ENCODE measurements at regions not wholly inside any gene's neighbourhood (a gene's known extent, or its start where the extent isn't known, plus 50 kb on each side); places are given as distances from the start of the nearest gene placed in this dataset.

DNA sequence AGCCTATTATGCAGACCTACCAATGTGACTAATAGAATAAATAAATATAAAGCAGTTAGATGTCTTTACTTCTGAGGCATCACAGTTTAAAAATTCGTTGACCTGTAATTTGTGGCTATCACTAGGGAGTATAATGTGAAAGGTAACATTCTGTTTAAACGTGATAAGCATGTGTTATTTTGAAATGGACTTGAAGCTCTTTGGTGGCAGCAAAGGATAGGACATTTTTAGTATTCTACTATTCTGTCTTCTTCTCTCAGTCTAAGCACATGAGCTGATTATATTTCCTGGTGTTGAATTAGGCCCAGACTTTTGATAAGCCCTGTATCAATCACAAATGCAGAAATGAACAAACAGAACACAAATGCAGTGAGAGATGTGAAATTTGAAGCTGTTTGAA, 974.0 kb upstream of the CDH10 start:
- H3K9me3 Mint-ChIP-seq (ENCODE audit: unreplicated experiment), result no peaks in the 10 kb centered on the region
- no peak overlapping the region for H3K27ac Mint-ChIP-seq (ENCODE audit: low read depth, unreplicated experiment)
- H3K4me1 Mint-ChIP-seq (ENCODE audit: insufficient read depth, unreplicated experiment), result no peaks in the 10 kb centered on the region
- TF ChIP-seq, protein P1, sequence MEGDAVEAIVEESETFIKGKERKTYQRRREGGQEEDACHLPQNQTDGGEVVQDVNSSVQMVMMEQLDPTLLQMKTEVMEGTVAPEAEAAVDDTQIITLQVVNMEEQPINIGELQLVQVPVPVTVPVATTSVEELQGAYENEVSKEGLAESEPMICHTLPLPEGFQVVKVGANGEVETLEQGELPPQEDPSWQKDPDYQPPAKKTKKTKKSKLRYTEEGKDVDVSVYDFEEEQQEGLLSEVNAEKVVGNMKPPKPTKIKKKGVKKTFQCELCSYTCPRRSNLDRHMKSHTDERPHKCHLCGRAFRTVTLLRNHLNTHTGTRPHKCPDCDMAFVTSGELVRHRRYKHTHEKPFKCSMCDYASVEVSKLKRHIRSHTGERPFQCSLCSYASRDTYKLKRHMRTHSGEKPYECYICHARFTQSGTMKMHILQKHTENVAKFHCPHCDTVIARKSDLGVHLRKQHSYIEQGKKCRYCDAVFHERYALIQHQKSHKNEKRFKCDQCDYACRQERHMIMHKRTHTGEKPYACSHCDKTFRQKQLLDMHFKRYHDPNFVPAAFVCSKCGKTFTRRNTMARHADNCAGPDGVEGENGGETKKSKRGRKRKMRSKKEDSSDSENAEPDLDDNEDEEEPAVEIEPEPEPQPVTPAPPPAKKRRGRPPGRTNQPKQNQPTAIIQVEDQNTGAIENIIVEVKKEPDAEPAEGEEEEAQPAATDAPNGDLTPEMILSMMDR (IDR thresholded peaks at IDR 0.05; ENCODE audit: unreplicated experiment), result no peak
- H3K4me3 Mint-ChIP-seq (ENCODE audit: unreplicated experiment), result no peak overlapping the region
- CTCF ChIA-PET, result interaction anchor here (0.6 kb wide), 2 partner anchors 12 to 988 kb away, joined by 3 read pairs; no protein-coding TSS in a partner anchor
- POLR2A ChIA-PET, result no interaction called here
- no peaks in the 10 kb centered on the region for H3K36me3 Mint-ChIP-seq (ENCODE audit: insufficient read depth, unreplicated experiment)
- no peak for DNase-seq (ENCODE audit: unreplicated experiment)
- intact Hi-C loops (cut with micrococcal nuclease), result no loop called here
- BruUV-seq (replicated peaks), result no TSS peak
- H3K27me3 Mint-ChIP-seq (ENCODE audit: insufficient read depth, unreplicated experiment), result no peaks in the 10 kb centered on the region

- no peak for DNase-seq (ENCODE audit: unreplicated experiment)
- ChIA-PET CTCF (interaction anchor here (0.7 kb wide), 1 partner anchor 260 kb away, joined by 3 read pairs; no protein-coding TSS in a partner anchor), POLR2A (no interaction called here)
- intact Hi-C loops (cut with micrococcal nuclease), result no loop called here
- no TSS peak for BruUV-seq (replicated peaks)
- Mint-ChIP-seq H3K27me3 (ENCODE audit: insufficient read depth, unreplicated experiment) (no peaks in the 10 kb centered on the region), H3K4me3 (ENCODE audit: unreplicated experiment) (no peak overlapping the region), H3K4me1 (ENCODE audit: insufficient read depth, unreplicated experiment) (no peaks in the 10 kb centered on the region), H3K27ac (ENCODE audit: low read depth, unreplicated experiment) (no peak overlapping the region), H3K9me3 (ENCODE audit: unreplicated experiment) (no peaks in the 10 kb centered on the region), H3K36me3 (ENCODE audit: insufficient read depth, unreplicated experiment) (no peaks in the 10 kb centered on the region)
- TF ChIP-seq, protein P1 (IDR thresholded peaks at IDR 0.05; ENCODE audit: unreplicated experiment), result no peak
These were observed 969.7 kb upstream of the CDH10 start for GRCh38 chr5:25614466-25614865.

- CTCF ChIA-PET, result no interaction called here
These were observed 959.9 kb upstream of the CDH10 start for GRCh38 chr5:25604681-25605080.

DNA sequence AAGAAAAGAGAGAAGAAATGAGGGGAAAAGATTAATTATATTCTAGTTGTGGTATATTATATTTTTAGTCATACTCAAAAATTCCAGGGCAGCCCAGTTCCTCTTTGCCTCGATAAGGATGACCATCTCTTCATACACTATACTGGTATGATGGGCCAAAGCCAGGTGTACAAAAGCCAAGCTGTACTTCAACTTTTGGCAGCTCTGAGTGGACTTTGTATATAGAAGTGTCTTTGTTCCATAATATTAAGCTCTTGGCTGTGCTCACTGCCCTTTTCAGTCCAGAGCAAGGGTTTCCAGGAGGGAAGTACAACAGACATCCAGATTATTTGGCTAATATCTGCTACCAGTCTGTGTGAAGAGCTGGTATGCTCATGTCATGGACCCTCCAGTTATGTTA, 934.3 kb upstream of the CDH10 start:
- DNase-seq (ENCODE audit: unreplicated experiment), result no peak
- Mint-ChIP-seq H3K4me3 (ENCODE audit: unreplicated experiment) (no peak overlapping the region), H3K4me1 (ENCODE audit: insufficient read depth, unreplicated experiment) (no peaks in the 10 kb centered on the region), H3K9me3 (ENCODE audit: unreplicated experiment) (no peaks in the 10 kb centered on the region), H3K36me3 (ENCODE audit: insufficient read depth, unreplicated experiment) (no peaks in the 10 kb centered on the region), H3K27ac (ENCODE audit: low read depth, unreplicated experiment) (no peak overlapping the region), H3K27me3 (ENCODE audit: insufficient read depth, unreplicated experiment) (no peaks in the 10 kb centered on the region)
- TF ChIP-seq, protein P1 (IDR thresholded peaks at IDR 0.05; ENCODE audit: unreplicated experiment), result no peak
- intact Hi-C loops (cut with micrococcal nuclease), result no loop called here
- POLR2A ChIA-PET, result no interaction called here
- CTCF ChIA-PET, result no interaction called here
- BruUV-seq (replicated peaks), result no TSS peak

More at GRCh38 chr5:25604681-25605080, 959.9 kb upstream of the CDH10 start:
- Mint-ChIP-seq H3K36me3 (ENCODE audit: insufficient read depth, unreplicated experiment) (peaks cover 6% of the 10 kb centered on the region), H3K9me3 (ENCODE audit: unreplicated experiment) (peaks cover 8% of the 10 kb centered on the region), H3K27me3 (ENCODE audit: insufficient read depth, unreplicated experiment) (no peaks in the 10 kb centered on the region), H3K4me1 (ENCODE audit: insufficient read depth, unreplicated experiment) (peaks cover 5% of the 10 kb centered on the region), H3K4me3 (ENCODE audit: unreplicated experiment) (no peak overlapping the region), H3K27ac (ENCODE audit: low read depth, unreplicated experiment) (no peak overlapping the region)
- DNase-seq (ENCODE audit: unreplicated experiment), result no peak
- BruUV-seq (replicated peaks), result no TSS peak
- intact Hi-C loops (cut with micrococcal nuclease), result no loop called here
- POLR2A ChIA-PET, result no interaction called here
- TF ChIP-seq, protein P1 (IDR thresholded peaks at IDR 0.05; ENCODE audit: unreplicated experiment), result no peak

All from MCF 10A (cell line).